ENCODE measurements at regions not wholly inside any gene's neighbourhood (a gene's known extent, or its start where the extent isn't known, plus 50 kb on each side); places are given as distances from the start of the nearest gene placed in this dataset.

DNA sequence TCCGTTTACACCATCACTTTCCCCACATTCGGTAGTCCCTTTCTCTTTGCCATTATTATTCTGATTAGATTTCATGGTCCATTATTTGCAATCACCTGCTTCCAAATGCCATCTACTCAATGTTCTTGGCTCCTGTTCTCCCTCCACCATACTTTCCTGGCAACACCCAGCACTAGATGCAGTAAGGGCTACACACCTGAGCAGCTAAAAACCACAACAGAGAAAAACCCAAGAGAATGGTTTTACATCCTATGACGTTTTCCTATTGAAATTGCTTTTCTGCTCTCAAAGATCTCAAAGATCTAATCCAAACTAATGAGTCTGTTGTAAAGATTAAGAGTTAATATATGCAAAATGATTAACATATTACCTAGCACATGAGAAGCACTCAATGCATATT is 441.3 kb downstream of the SHISA9 start:
- no peak overlapping the region for H4K8ac ChIP-seq (ENCODE audit: low read depth in 2 of 2, low read length in 2 of 2)
- no peak overlapping the region for H2BK5ac ChIP-seq (ENCODE audit: low read depth, low read length, poor library complexity, severe bottlenecking)
- H2AK9ac ChIP-seq (replicated peaks; ENCODE audit: low read depth, low read length, poor library complexity), result no peak overlapping the region
- no peak overlapping the region for H2AK5ac ChIP-seq (ENCODE audit: low read depth, low read length)
- WGBS, 2 experiments (ENCODE audit: extremely low coverage in 2 of 2, insufficient read length in 1 of 2), result 33 to 100% methylated on average over 2 of the region's 3 CpGs
- in situ Hi-C loops (cut with MboI; ENCODE audit: low sequenced_read_pairs) (no loop called here), dilution Hi-C loops (cut with HindIII; ENCODE audit: low sequenced_read_pairs, unreplicated experiment) (no loop called here), intact Hi-C loops (cut with micrococcal nuclease) (no loop called here)
- ChIA-PET POLR2A (ENCODE audit: unreplicated experiment) (no interaction called here), CTCF (no interaction called here)
- no peak overlapping the region for H2AFZ ChIP-seq (replicated peaks; ENCODE audit: low read length, poor library complexity)
- H4K20me1 ChIP-seq (ENCODE audit: insufficient read depth, low read length), result no peaks in the 10 kb centered on the region
- H3K27me3 ChIP-seq (ENCODE audit: control insufficient read depth, insufficient read depth, low read length), result no peaks in the 10 kb centered on the region
- H3K4me3 ChIP-seq (ENCODE audit: insufficient read depth, low read depth, low read length), result no peak overlapping the region
- ATAC-seq (ENCODE audit: low read depth), result no peak
- no peaks in the 10 kb centered on the region for H3K79me1 ChIP-seq (ENCODE audit: low read depth in 1 of 2, low read length in 2 of 2)
- no peak overlapping the region for H2BK120ac ChIP-seq (ENCODE audit: low read depth, low read length)
- no peak overlapping the region for H4K91ac ChIP-seq (ENCODE audit: insufficient read depth, low read depth, low read length)
- H3K23ac ChIP-seq (ENCODE audit: low read depth, low read length), result no peak overlapping the region
- no peak overlapping the region for H3K4me2 ChIP-seq (ENCODE audit: low read depth, low read length)
- no peaks in the 10 kb centered on the region for H3K4me1 ChIP-seq (ENCODE audit: control insufficient read depth, insufficient read depth, low read length)
- H3K27ac ChIP-seq (ENCODE audit: insufficient read depth, low read length), result no peak overlapping the region
- H3K9me1 ChIP-seq (ENCODE audit: insufficient read depth, low read length), result no peaks in the 10 kb centered on the region
- no TSS peak for BruUV-seq (replicated peaks)
- no peak overlapping the region for H3K9ac ChIP-seq (ENCODE audit: low read depth, low read length)
- H3K4ac ChIP-seq (ENCODE audit: low read depth, low read length), result no peak overlapping the region
- no peak overlapping the region for H2BK15ac ChIP-seq (ENCODE audit: low read depth, low read length)
- TF ChIP-seq NFE2L2 (IDR thresholded peaks at IDR 0.05; ENCODE audit: low read depth, low read length) (no peak), RAD21 (IDR thresholded peaks at IDR 0.05; ENCODE audit: low read length) (no peak), RFX5 (IDR thresholded peaks at IDR 0.05; ENCODE audit: low read depth, low read length) (no peak), RCOR1 (IDR thresholded peaks at IDR 0.05; ENCODE audit: insufficient replicate concordance, low read length) (no peak)
- TF ChIP-seq, protein P1, sequence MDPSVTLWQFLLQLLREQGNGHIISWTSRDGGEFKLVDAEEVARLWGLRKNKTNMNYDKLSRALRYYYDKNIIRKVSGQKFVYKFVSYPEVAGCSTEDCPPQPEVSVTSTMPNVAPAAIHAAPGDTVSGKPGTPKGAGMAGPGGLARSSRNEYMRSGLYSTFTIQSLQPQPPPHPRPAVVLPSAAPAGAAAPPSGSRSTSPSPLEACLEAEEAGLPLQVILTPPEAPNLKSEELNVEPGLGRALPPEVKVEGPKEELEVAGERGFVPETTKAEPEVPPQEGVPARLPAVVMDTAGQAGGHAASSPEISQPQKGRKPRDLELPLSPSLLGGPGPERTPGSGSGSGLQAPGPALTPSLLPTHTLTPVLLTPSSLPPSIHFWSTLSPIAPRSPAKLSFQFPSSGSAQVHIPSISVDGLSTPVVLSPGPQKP (IDR thresholded peaks at IDR 0.05; ENCODE audit: borderline replicate concordance, low read depth, low read length), result no peak
- no peak overlapping the region for H3K18ac ChIP-seq (ENCODE audit: low read depth, low read length)
- no peak overlapping the region for H3K14ac ChIP-seq (replicated peaks; ENCODE audit: low read depth, low read length)
- peaks cover 2% of the 10 kb centered on the region; the same call in 1 of the 2 replicates for H3K9me3 ChIP-seq (ENCODE audit: control insufficient read depth, insufficient read depth, low read length)
- DNase-seq, result no peak
- no peak overlapping the region for H3K56ac ChIP-seq (ENCODE audit: extremely low read depth, insufficient read depth, low read length)
- no peaks in the 10 kb centered on the region for H3K36me3 ChIP-seq (ENCODE audit: control insufficient read depth, insufficient read depth, low read length)
- H4K5ac ChIP-seq (ENCODE audit: low read depth, low read length), result no peak overlapping the region
- H2BK20ac ChIP-seq (ENCODE audit: low read depth, low read length), result no peak overlapping the region

Data from IMR-90 (cell line).